MM.1S (cell line): ENCODE measurements at regions not wholly inside any gene's neighbourhood (a gene's known extent, or its start where the extent isn't known, plus 50 kb on each side); places are given as distances from the start of the nearest gene placed in this dataset.

ENCODE experiments used
- DNase-seq: peaks from one replicate; pipeline ENCODE4 v3.0.0-alpha.2; 2015
- H2AFZ ChIP-seq: fragments of 300-600 bp; sonication (generic); 2 replicates; pipeline ENCODE4 v1.6.0; 2016; ENCODE audit warnings: antibody characterized with exemption, low read length
- H3F3A ChIP-seq: fragments of 300-600 bp; sonication (generic); 2 replicates; pipeline ENCODE4 v1.6.1; 2016; ENCODE audit warnings: mild to moderate bottlenecking, antibody characterized with exemption, low read length, moderate library complexity, mixed read lengths; ENCODE audit not compliant: insufficient read depth
- H3K27ac ChIP-seq: fragments of 300-600 bp; sonication (generic); 2 replicates; pipeline ENCODE4 v1.5.1; 2016; ENCODE audit warnings: mild to moderate bottlenecking, low read length
- H3K27me3 ChIP-seq: fragments of 300-600 bp; sonication (generic); replicated peaks from 2 replicates; pipeline ENCODE4 v1.6.0; 2016; ENCODE audit warnings: low read length; ENCODE audit not compliant: insufficient read depth
- H3K36me3 ChIP-seq: fragments of 300-600 bp; sonication (generic); replicated peaks from 2 replicates; pipeline ENCODE4 v1.6.1; 2016; ENCODE audit warnings: mild to moderate bottlenecking, low read length, mixed read lengths; ENCODE audit not compliant: insufficient read depth
- H3K4me1 ChIP-seq: fragments of 300-600 bp; sonication (generic); 2 replicates; pipeline ENCODE4 v1.6.1; 2016; ENCODE audit warnings: low read length, mixed read lengths
- H3K4me2 ChIP-seq: fragments of 300-600 bp; sonication (generic); 2 replicates; pipeline ENCODE4 v1.6.0; 2016; ENCODE audit warnings: low read depth, low read length
- H3K4me3 ChIP-seq: fragments of 300-600 bp; sonication (generic); 2 replicates; pipeline ENCODE4 v1.5.1; 2016; ENCODE audit warnings: low read length, mixed read lengths
- H3K79me2 ChIP-seq: fragments of 300-600 bp; sonication (generic); 2 replicates; pipeline ENCODE4 v1.6.1; 2016; ENCODE audit warnings: mixed run types, low read length, mixed read lengths
- H3K9ac ChIP-seq: fragments of 300-600 bp; sonication (generic); 2 replicates; pipeline ENCODE4 v1.6.1; 2016; ENCODE audit warnings: low read length, mixed read lengths
- H3K9me2 ChIP-seq: fragments of 300-600 bp; sonication (generic); replicated peaks from 2 replicates; pipeline ENCODE4 v1.6.1; 2016; ENCODE audit warnings: mild to moderate bottlenecking, low read length, mixed read lengths; ENCODE audit not compliant: insufficient read depth
- H3K9me3 ChIP-seq: fragments of 300-600 bp; sonication (generic); replicated peaks from 2 replicates; pipeline ENCODE4 v1.6.1; 2016; ENCODE audit warnings: mild to moderate bottlenecking, low read length, mixed read lengths; ENCODE audit not compliant: insufficient read depth
- H4K20me1 ChIP-seq: fragments of 300-600 bp; sonication (generic); 2 replicates; pipeline ENCODE4 v1.6.1; 2016; ENCODE audit warnings: mild to moderate bottlenecking, low read length, moderate library complexity, mixed read lengths; ENCODE audit not compliant: insufficient read depth
- CTCF ChIP-seq: fragments of 300-600 bp; sonication (generic); IDR thresholded peaks from 2 replicates; pipeline ENCODE4 v1.5.1; 2016; ENCODE audit warnings: antibody characterized with exemption, low read length, mixed read lengths
- EZH2 ChIP-seq: fragments of 300-600 bp; sonication (generic); optimal IDR thresholded peaks from 2 replicates; pipeline ENCODE3; 2017; ENCODE audit warnings: low read depth, mild to moderate bottlenecking, antibody characterized with exemption, low read length, mixed read lengths
- EZH2phosphoT487 ChIP-seq: fragments of 300-600 bp; sonication (generic); IDR thresholded peaks from 2 replicates; pipeline ENCODE4 v1.6.1; 2018; ENCODE audit warnings: antibody characterized with exemption, low read length

DNA sequence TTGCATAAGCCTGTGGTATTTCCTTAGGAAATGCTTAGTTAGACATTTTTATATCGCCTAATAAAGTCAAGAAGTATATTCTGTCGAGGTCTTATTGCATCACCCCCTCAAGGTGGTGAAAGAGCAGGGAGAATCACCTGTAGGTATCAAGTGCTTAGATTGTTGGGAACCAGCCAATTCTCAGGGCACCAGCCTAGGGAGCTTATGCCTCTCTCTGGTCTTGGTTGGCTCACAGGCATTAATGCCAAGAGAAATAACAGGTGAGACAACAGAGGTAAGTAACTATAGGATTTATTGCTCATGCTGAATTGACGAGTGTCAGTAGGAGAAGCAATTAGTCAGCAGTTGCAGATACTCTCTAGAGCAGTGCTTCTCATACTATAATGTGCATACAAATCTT, 663.3 kb upstream of the ZNF804A start:
- no peak for DNase-seq
- H3K79me2 ChIP-seq: no peaks in the 10 kb centered on the region
- H3K36me3 ChIP-seq: no peaks in the 10 kb centered on the region
- no peaks in the 10 kb centered on the region for H3K9me3 ChIP-seq
- no peaks in the 10 kb centered on the region for H3K27me3 ChIP-seq
- no peaks in the 10 kb centered on the region for H3F3A ChIP-seq
- no peaks in the 10 kb centered on the region for H4K20me1 ChIP-seq
- no peak overlapping the region for H3K9ac ChIP-seq
- H3K9me2 ChIP-seq: no peaks in the 10 kb centered on the region
- H3K27ac ChIP-seq: no peak overlapping the region
- no peak overlapping the region for H3K4me3 ChIP-seq
- H3K4me1 ChIP-seq: no peaks in the 10 kb centered on the region
- H2AFZ ChIP-seq: no peak overlapping the region
- TF ChIP-seq CTCF: no peak
- TF ChIP-seq EZH2: no peak
- no peak for TF ChIP-seq EZH2phosphoT487
- no peak overlapping the region for H3K4me2 ChIP-seq

GRCh38 chr2:183937220-183937619, 661.1 kb upstream of the ZNF804A start:
- Histone ChIP-seq H2AFZ (no peak overlapping the region), H3F3A (no peaks in the 10 kb centered on the region), H4K20me1 (no peaks in the 10 kb centered on the region), H3K4me2 (no peak overlapping the region), H3K4me3 (no peak overlapping the region), H3K36me3 (no peaks in the 10 kb centered on the region), H3K27me3 (no peaks in the 10 kb centered on the region), H3K4me1 (no peaks in the 10 kb centered on the region), H3K79me2 (no peaks in the 10 kb centered on the region), H3K9me3 (no peaks in the 10 kb centered on the region), H3K27ac (no peak overlapping the region), H3K9me2 (no peaks in the 10 kb centered on the region), H3K9ac (no peak overlapping the region)
- DNase-seq: no peak
- TF ChIP-seq EZH2phosphoT487 (no peak), EZH2 (no peak), CTCF (no peak)

- Histone ChIP-seq H3K4me2 (no peak overlapping the region), H3F3A (no peaks in the 10 kb centered on the region), H3K36me3 (no peaks in the 10 kb centered on the region), H3K79me2 (no peaks in the 10 kb centered on the region), H3K4me1 (no peaks in the 10 kb centered on the region), H3K9me2 (no peaks in the 10 kb centered on the region), H4K20me1 (no peaks in the 10 kb centered on the region), H2AFZ (no peak overlapping the region), H3K9ac (no peak overlapping the region), H3K27ac (no peak overlapping the region), H3K4me3 (no peak overlapping the region), H3K9me3 (no peaks in the 10 kb centered on the region), H3K27me3 (no peaks in the 10 kb centered on the region)
- DNase-seq: no peak
- TF ChIP-seq EZH2phosphoT487 (no peak), CTCF (no peak), EZH2 (no peak)
Measured at GRCh38 chr2:183946193-183946592, 652.1 kb upstream of the ZNF804A start.
